ENCODE measurements at regions not wholly inside any gene's neighbourhood (a gene's known extent, or its start where the extent isn't known, plus 50 kb on each side); places are given as distances from the start of the nearest gene placed in this dataset.

GRCh38 chr17:73924114-73924908, 279.2 kb upstream of the RPL38 start:
- TF ChIP-seq CTCF (IDR thresholded peaks at IDR 0.05) (no peak), SIN3A (IDR thresholded peaks at IDR 0.05; ENCODE audit: borderline replicate concordance, insufficient read depth, low read depth, low read length) (no peak), TCF7L2 (IDR thresholded peaks at IDR 0.05; ENCODE audit: low read depth, low read length) (no peak), POLR2AphosphoS5 (IDR thresholded peaks at IDR 0.05; ENCODE audit: low read depth, low read length) (no peak)

Measured in Panc1 (cell line).